MM.1S (cell line): ENCODE measurements at regions not wholly inside any gene's neighbourhood (a gene's known extent, or its start where the extent isn't known, plus 50 kb on each side); places are given as distances from the start of the nearest gene placed in this dataset.

Experiments
- DNase-seq: peaks from one replicate; pipeline ENCODE4 v3.0.0-alpha.2; 2015
- H2AFZ ChIP-seq: fragments of 300-600 bp; sonication (generic); 2 replicates; pipeline ENCODE4 v1.6.0; 2016; ENCODE audit warnings: antibody characterized with exemption, low read length
- H3F3A ChIP-seq: fragments of 300-600 bp; sonication (generic); 2 replicates; pipeline ENCODE4 v1.6.1; 2016; ENCODE audit warnings: mild to moderate bottlenecking, antibody characterized with exemption, low read length, moderate library complexity, mixed read lengths; ENCODE audit not compliant: insufficient read depth
- H3K27ac ChIP-seq: fragments of 300-600 bp; sonication (generic); 2 replicates; pipeline ENCODE4 v1.5.1; 2016; ENCODE audit warnings: mild to moderate bottlenecking, low read length
- H3K27me3 ChIP-seq: fragments of 300-600 bp; sonication (generic); replicated peaks from 2 replicates; pipeline ENCODE4 v1.6.0; 2016; ENCODE audit warnings: low read length; ENCODE audit not compliant: insufficient read depth
- H3K36me3 ChIP-seq: fragments of 300-600 bp; sonication (generic); replicated peaks from 2 replicates; pipeline ENCODE4 v1.6.1; 2016; ENCODE audit warnings: mild to moderate bottlenecking, low read length, mixed read lengths; ENCODE audit not compliant: insufficient read depth
- H3K4me1 ChIP-seq: fragments of 300-600 bp; sonication (generic); 2 replicates; pipeline ENCODE4 v1.6.1; 2016; ENCODE audit warnings: low read length, mixed read lengths
- H3K4me2 ChIP-seq: fragments of 300-600 bp; sonication (generic); 2 replicates; pipeline ENCODE4 v1.6.0; 2016; ENCODE audit warnings: low read depth, low read length
- H3K4me3 ChIP-seq: fragments of 300-600 bp; sonication (generic); 2 replicates; pipeline ENCODE4 v1.5.1; 2016; ENCODE audit warnings: low read length, mixed read lengths
- H3K79me2 ChIP-seq: fragments of 300-600 bp; sonication (generic); 2 replicates; pipeline ENCODE4 v1.6.1; 2016; ENCODE audit warnings: mixed run types, low read length, mixed read lengths
- H3K9ac ChIP-seq: fragments of 300-600 bp; sonication (generic); 2 replicates; pipeline ENCODE4 v1.6.1; 2016; ENCODE audit warnings: low read length, mixed read lengths
- H3K9me2 ChIP-seq: fragments of 300-600 bp; sonication (generic); replicated peaks from 2 replicates; pipeline ENCODE4 v1.6.1; 2016; ENCODE audit warnings: mild to moderate bottlenecking, low read length, mixed read lengths; ENCODE audit not compliant: insufficient read depth
- H3K9me3 ChIP-seq: fragments of 300-600 bp; sonication (generic); replicated peaks from 2 replicates; pipeline ENCODE4 v1.6.1; 2016; ENCODE audit warnings: mild to moderate bottlenecking, low read length, mixed read lengths; ENCODE audit not compliant: insufficient read depth
- H4K20me1 ChIP-seq: fragments of 300-600 bp; sonication (generic); 2 replicates; pipeline ENCODE4 v1.6.1; 2016; ENCODE audit warnings: mild to moderate bottlenecking, low read length, moderate library complexity, mixed read lengths; ENCODE audit not compliant: insufficient read depth
- CTCF ChIP-seq: fragments of 300-600 bp; sonication (generic); IDR thresholded peaks from 2 replicates; pipeline ENCODE4 v1.5.1; 2016; ENCODE audit warnings: antibody characterized with exemption, low read length, mixed read lengths
- EZH2 ChIP-seq: fragments of 300-600 bp; sonication (generic); optimal IDR thresholded peaks from 2 replicates; pipeline ENCODE3; 2017; ENCODE audit warnings: low read depth, mild to moderate bottlenecking, antibody characterized with exemption, low read length, mixed read lengths
- EZH2phosphoT487 ChIP-seq: fragments of 300-600 bp; sonication (generic); IDR thresholded peaks from 2 replicates; pipeline ENCODE4 v1.6.1; 2018; ENCODE audit warnings: antibody characterized with exemption, low read length

GRCh38 chr5:104789366-104789765, 1226.8 kb upstream of the NUDT12 start:
- no peak overlapping the region for H3K9ac ChIP-seq
- no peaks in the 10 kb centered on the region for H3K9me3 ChIP-seq
- H3K9me2 ChIP-seq: no peaks in the 10 kb centered on the region
- H3K4me3 ChIP-seq: no peak overlapping the region
- no peaks in the 10 kb centered on the region for H3F3A ChIP-seq
- no peak overlapping the region for H2AFZ ChIP-seq
- H3K4me1 ChIP-seq: no peaks in the 10 kb centered on the region
- no peaks in the 10 kb centered on the region for H3K79me2 ChIP-seq
- no peaks in the 10 kb centered on the region for H3K27me3 ChIP-seq
- H3K36me3 ChIP-seq: no peaks in the 10 kb centered on the region
- TF ChIP-seq EZH2phosphoT487 (no peak), EZH2 (no peak), CTCF (no peak)
- H3K4me2 ChIP-seq: no peak overlapping the region
- no peaks in the 10 kb centered on the region for H4K20me1 ChIP-seq
- H3K27ac ChIP-seq: no peak overlapping the region
- DNase-seq: no peak

- no peak for DNase-seq
- H3F3A ChIP-seq: no peaks in the 10 kb centered on the region
- H3K9me2 ChIP-seq: no peaks in the 10 kb centered on the region
- no peaks in the 10 kb centered on the region for H3K36me3 ChIP-seq
- H4K20me1 ChIP-seq: no peaks in the 10 kb centered on the region
- no peak overlapping the region for H3K9ac ChIP-seq
- no peak overlapping the region for H2AFZ ChIP-seq
- H3K79me2 ChIP-seq: no peaks in the 10 kb centered on the region
- H3K27me3 ChIP-seq: no peaks in the 10 kb centered on the region
- no peak overlapping the region for H3K27ac ChIP-seq
- H3K4me1 ChIP-seq: no peaks in the 10 kb centered on the region
- H3K4me3 ChIP-seq: no peak overlapping the region
- H3K4me2 ChIP-seq: no peak overlapping the region
- no peak for TF ChIP-seq EZH2
- TF ChIP-seq CTCF: no peak
- TF ChIP-seq EZH2phosphoT487: no peak
- H3K9me3 ChIP-seq: no peaks in the 10 kb centered on the region
These were observed 1222.5 kb upstream of the NUDT12 start for GRCh38 chr5:104785097-104785496.

DNA sequence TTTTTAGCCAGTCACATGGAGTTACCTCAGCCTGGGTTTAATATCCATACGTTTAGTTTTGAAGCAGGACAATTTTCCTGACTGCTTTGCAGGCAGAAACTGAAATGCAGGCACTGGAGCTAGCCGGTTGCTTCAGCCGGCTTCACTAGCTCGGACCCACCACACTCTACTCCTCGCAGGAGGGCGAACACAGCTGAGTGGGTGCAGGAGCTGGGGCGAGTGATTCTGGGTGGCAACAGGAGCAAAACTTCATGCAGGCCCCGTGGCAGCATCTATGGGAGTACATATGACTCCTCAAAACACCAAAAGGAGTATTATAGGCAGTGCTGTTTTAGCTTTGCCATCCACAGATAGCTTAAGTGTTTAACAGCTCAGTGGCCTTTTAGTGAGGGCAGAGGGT, 1211.8 kb upstream of the NUDT12 start:
- TF ChIP-seq EZH2phosphoT487 (no peak), EZH2 (no peak), CTCF (no peak)
- Histone ChIP-seq H3K4me2 (no peak overlapping the region), H3K79me2 (no peaks in the 10 kb centered on the region), H3K9me3 (no peaks in the 10 kb centered on the region), H4K20me1 (no peaks in the 10 kb centered on the region), H3K4me3 (no peak overlapping the region), H3K9ac (no peak overlapping the region), H3K36me3 (no peaks in the 10 kb centered on the region), H3K4me1 (no peaks in the 10 kb centered on the region), H2AFZ (no peak overlapping the region), H3K27me3 (no peaks in the 10 kb centered on the region), H3K9me2 (no peaks in the 10 kb centered on the region), H3K27ac (no peak overlapping the region), H3F3A (no peaks in the 10 kb centered on the region)
- no peak for DNase-seq

GRCh38 chr5:104764197-104764596, 1201.6 kb upstream of the NUDT12 start:
- Histone ChIP-seq H3K9ac (no peak overlapping the region), H3K9me3 (no peaks in the 10 kb centered on the region), H3K4me3 (no peak overlapping the region), H3K27me3 (no peaks in the 10 kb centered on the region), H3K36me3 (no peaks in the 10 kb centered on the region), H3K79me2 (no peaks in the 10 kb centered on the region), H3K9me2 (no peaks in the 10 kb centered on the region), H2AFZ (no peak overlapping the region), H3F3A (no peaks in the 10 kb centered on the region), H3K27ac (no peak overlapping the region), H4K20me1 (no peaks in the 10 kb centered on the region), H3K4me1 (no peaks in the 10 kb centered on the region), H3K4me2 (no peak overlapping the region)
- DNase-seq: no peak
- TF ChIP-seq CTCF (no peak), EZH2 (no peak), EZH2phosphoT487 (no peak)
